BJ (cell line): ENCODE measurements at regions not wholly inside any gene's neighbourhood (a gene's known extent, or its start where the extent isn't known, plus 50 kb on each side); places are given as distances from the start of the nearest gene placed in this dataset.
"Not testable (repeated sequence)": the region's sequence is repeated elsewhere in the genome, so short reads cannot be mapped to it uniquely, and the experiment has no call there.

Experiments
- CTCF ChIA-PET: fragments of 350-600 bp; formaldehyde crosslinking; extraction: SDS; loops from one replicate; lab custom pipeline; 2021; ENCODE audit warnings: antibody characterized with exemption, inconsistent platforms; lab: Yijun Ruan, JAX
- POLR2A ChIA-PET: fragments of 300-600 bp; sonication (Branson Sonifier 250); formaldehyde crosslinking; extraction: SDS; loops from one replicate; lab custom pipeline; 2021; ENCODE audit warnings: antibody characterized with exemption; lab: Charles Lee
- DNase-seq: peaks from one replicate; pipeline ENCODE4 v3.0.0-alpha.2; 2011; ENCODE audit warnings: low read depth
- H3K27me3 ChIP-seq: 2 replicates; pipeline ENCODE4 v1.6.0; 2011; ENCODE audit warnings: low read length; ENCODE audit not compliant: control insufficient read depth, insufficient read depth
- H3K36me3 ChIP-seq: 2 replicates; pipeline ENCODE4 v1.5.1; 2011; ENCODE audit warnings: low read length; ENCODE audit not compliant: control insufficient read depth, insufficient read depth
- H3K4me3 ChIP-seq: 2 replicates; pipeline ENCODE4 v1.5.1; 2011; ENCODE audit warnings: low read depth, mild to moderate bottlenecking, control low read depth, low read length
- TF ChIP-seq, protein P1 (sequence below): IDR thresholded peaks from 2 replicates; pipeline ENCODE4 v1.5.1; 2011; ENCODE audit warnings: low read depth, mild to moderate bottlenecking, control low read depth, inconsistent platforms, low read length, moderate library complexity; ENCODE audit not compliant: insufficient read depth

DNA sequence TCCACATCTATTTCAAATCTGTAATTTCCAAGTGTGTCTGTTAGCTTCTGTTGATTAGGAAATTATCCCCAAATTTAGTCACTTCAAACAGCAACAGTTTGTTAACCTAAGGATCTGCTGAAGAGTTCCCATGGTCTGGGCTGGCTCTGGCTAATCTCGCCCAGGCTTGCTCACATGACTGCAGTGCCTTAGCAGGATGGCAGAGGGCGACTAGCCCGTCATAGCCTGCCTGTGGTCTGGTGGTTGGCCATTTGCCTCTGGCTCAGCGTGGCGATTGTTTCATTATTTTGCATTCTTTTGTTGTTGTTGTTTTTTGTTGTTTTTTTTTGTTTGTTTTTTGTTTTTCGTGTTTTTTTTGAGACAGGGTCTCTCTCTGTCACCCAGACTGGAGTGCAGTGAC is 264.0 kb downstream of the TRIML1 start:
- no peak for DNase-seq
- no peaks in the 10 kb centered on the region for H3K27me3 ChIP-seq
- no peak overlapping the region for H3K4me3 ChIP-seq
- CTCF ChIA-PET = no interaction called here
- POLR2A ChIA-PET = no interaction called here
- H3K36me3 ChIP-seq = no peaks in the 10 kb centered on the region
- TF ChIP-seq, protein P1, sequence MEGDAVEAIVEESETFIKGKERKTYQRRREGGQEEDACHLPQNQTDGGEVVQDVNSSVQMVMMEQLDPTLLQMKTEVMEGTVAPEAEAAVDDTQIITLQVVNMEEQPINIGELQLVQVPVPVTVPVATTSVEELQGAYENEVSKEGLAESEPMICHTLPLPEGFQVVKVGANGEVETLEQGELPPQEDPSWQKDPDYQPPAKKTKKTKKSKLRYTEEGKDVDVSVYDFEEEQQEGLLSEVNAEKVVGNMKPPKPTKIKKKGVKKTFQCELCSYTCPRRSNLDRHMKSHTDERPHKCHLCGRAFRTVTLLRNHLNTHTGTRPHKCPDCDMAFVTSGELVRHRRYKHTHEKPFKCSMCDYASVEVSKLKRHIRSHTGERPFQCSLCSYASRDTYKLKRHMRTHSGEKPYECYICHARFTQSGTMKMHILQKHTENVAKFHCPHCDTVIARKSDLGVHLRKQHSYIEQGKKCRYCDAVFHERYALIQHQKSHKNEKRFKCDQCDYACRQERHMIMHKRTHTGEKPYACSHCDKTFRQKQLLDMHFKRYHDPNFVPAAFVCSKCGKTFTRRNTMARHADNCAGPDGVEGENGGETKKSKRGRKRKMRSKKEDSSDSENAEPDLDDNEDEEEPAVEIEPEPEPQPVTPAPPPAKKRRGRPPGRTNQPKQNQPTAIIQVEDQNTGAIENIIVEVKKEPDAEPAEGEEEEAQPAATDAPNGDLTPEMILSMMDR = no peak

DNA sequence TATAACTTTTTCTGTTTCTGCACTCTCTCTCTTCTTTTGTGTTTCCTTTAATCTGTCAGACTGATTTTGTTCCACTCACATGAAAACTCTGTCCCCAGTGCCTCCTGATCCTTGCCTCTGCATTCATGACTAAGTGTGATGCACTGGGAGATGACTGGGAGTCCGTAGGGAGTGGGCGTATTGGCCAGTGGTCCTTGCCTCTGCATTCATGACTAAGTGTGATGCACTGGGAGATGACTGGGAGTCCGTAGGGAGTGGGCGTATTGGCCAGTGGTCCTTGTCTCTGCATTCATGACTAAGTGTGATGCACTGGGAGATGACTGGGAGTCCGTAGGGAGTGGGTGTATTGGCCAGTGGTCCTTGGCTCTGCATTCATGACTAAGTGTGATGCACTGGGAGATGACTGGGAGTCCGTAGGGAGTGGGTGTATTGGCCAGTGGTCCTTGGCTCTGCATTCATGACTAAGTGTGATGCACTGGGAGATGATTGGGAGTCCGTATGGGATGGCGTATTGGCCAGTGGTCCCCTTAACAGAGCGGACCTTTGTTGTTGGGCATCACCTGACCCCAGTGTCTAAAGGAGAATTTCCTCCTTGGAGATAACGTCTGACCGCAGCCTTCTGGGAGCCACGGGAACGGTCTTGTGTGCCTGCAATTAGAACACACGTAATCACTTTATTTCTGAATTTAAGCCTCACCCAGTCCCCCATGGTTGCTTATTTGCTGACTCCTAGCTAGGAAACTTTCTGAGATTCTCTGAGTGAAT is 266.0 kb downstream of the TRIML1 start:
- DNase-seq, POLR2A ChIA-PET, CTCF ChIA-PET, H3K4me3 ChIP-seq, H3K27me3 ChIP-seq, H3K36me3 ChIP-seq: not testable (repeated sequence)

DNA sequence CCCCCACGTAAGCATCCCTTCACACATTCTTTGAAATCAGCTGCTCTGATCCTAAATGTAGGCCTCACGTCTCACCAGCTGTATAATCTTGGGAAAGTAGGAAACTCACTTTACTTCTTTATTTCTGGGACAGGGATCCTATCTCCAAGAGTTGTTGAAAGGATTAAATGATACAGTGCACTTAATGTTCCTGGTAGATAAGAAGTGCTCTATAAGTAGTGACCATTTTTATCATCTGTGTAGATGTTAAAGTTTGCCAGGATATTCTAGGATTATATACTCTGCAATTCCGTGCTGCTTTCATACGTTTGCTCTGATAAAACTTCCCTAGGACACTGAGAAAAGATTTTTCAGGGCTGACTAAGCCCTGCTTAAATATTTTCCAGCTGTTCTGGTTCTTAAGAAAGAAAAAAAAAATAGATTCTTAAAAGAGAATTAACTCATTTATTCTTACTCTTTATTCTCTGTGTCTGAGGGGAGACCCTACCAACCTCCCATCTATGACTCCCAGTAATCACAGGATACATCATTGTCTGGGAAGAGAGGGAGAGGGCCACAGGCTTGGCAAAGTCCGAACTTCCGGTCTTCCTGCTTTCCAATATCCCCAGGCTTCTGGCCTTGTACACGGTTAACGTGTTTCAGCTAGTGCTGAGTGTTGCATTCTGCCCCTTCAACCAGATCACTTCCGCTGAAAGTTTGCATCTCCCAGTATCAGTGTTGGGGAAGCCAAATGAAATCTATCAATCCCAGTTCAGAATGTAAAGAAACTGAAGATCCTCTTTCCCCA is 269.2 kb downstream of the TRIML1 start:
- no peak overlapping the region for H3K4me3 ChIP-seq
- CTCF ChIA-PET = no interaction called here
- H3K36me3 ChIP-seq = no peaks in the 10 kb centered on the region
- POLR2A ChIA-PET = interaction anchor here (0.6 kb wide), 1 partner anchor 1065 kb away, joined by 3 read pairs; no protein-coding TSS in a partner anchor
- H3K27me3 ChIP-seq = no peaks in the 10 kb centered on the region
- DNase-seq = no peak
- TF ChIP-seq, protein P1 = no peak

DNA sequence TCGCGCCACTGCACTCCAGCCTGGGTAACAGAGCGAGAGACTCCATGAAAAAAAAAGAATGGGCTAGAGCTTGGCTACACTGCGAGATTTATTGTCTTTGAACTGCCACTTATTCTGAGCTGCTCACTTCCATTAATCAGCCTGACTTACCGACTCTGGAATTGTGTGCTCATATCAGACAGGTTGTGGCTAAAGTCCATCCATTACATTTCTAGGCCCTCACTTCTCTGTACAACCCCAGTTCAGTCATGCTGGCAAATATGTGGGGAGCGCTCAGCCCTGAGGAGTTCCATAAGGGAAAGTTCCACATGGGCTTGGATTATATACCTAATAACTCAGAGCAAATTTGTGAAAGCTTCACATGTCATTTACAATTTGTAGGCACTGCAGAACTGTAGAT is 270.6 kb downstream of the TRIML1 start:
- CTCF ChIA-PET = no interaction called here
- Histone ChIP-seq H3K36me3 (no peaks in the 10 kb centered on the region), H3K4me3 (no peak overlapping the region), H3K27me3 (no peaks in the 10 kb centered on the region)
- DNase-seq = no peak
- TF ChIP-seq, protein P1 = no peak
- POLR2A ChIA-PET = no interaction called here

DNA sequence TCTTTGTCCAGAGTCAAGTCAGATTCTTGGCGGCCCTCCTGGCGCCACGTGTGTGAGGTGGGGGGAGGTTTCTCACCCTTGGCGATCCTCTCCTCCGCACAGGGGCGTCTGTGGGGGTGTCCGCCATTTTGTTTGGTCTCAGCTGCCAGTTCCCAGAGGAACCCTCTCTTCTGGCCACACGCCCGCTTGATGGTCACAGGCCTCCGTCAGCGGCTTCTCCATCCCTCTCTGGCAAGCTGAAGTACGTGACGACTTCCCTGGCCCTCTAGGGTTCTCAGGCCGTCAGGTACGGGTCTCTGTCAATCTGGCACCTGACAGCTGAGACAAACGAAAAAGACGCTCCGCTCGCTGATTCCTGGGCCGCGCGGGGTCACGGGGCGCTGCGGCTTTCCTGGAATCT is 272.6 kb downstream of the TRIML1 start:
- ChIA-PET CTCF (no interaction called here), POLR2A (no interaction called here)
- no peaks in the 10 kb centered on the region for H3K27me3 ChIP-seq
- H3K36me3 ChIP-seq = no peaks in the 10 kb centered on the region
- TF ChIP-seq, protein P1 = no peak
- H3K4me3 ChIP-seq = no peak overlapping the region
- no peak for DNase-seq
